ENCODE measurements at regions not wholly inside any gene's neighbourhood (a gene's known extent, or its start where the extent isn't known, plus 50 kb on each side); places are given as distances from the start of the nearest gene placed in this dataset.

- DNase-seq = no peak
Measured at GRCh38 chr14:101233808-101234207, 327.5 kb upstream of the DIO3 start.

GRCh38 chr14:101234244-101234937, 326.9 kb upstream of the DIO3 start:
- DNase-seq = no peak

- no peak for DNase-seq
Measured at GRCh38 chr14:101234999-101235334, 326.3 kb upstream of the DIO3 start.

GRCh38 chr14:101235335-101236103, 325.8 kb upstream of the DIO3 start:
- no peak for DNase-seq

GRCh38 chr14:101236496-101237251, 324.6 kb upstream of the DIO3 start:
- DNase-seq = no peak

- DNase-seq = no peak
Measured at GRCh38 chr14:101237252-101237616, 324.1 kb upstream of the DIO3 start.

DNA sequence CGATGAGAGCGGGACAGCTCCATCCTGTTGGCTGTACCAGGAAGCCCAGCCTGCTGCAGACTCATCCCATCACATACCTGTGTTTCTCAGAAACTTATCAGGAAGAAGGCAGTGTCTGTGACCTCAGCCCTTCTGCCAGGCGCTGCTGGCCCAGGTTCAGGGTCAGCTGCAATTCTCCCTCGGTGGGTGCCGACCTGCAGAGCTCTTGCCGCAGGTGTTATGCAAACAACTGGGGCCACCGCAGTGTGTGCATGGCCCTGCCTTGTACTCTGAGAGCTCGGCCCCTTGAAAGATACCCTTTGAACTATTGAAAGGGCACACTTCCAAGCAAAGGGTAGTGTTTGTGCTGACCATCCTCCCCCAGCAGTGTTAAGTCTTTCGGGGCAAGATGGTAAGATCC, 322.2 kb upstream of the DIO3 start:
- DNase-seq = no peak

DNA sequence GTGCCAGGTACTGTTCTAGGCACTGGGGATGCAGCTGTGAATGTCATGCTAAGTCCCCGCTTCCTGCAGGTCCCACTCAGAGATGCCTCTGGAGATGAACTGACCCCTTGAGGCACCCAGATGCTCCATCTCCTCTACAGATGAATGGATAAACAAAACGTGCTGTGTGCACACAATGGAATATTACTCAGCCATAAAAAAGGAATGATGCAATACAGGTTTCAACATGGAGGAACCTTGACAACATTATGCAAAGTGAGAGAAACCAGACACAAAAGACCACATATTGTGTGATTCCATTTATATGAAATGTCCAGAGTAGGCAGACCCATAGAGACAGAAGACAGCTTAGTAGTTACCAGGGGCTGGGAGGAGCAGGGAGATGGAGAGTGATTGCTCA, 320.1 kb upstream of the DIO3 start:
- no peak for DNase-seq

GRCh38 chr14:101241807-101242278, 319.5 kb upstream of the DIO3 start:
- no peak for DNase-seq

GRCh38 chr14:101242442-101243385, 318.6 kb upstream of the DIO3 start:
- DNase-seq = no peak

- DNase-seq = no peak
Measured at GRCh38 chr14:101243587-101244338, 317.5 kb upstream of the DIO3 start.

GRCh38 chr14:101246894-101247841, 314.1 kb upstream of the DIO3 start:
- no peak for DNase-seq

- DNase-seq = no peak
Measured at GRCh38 chr14:101247842-101248725, 313.2 kb upstream of the DIO3 start.

- no peak for DNase-seq
Measured at GRCh38 chr14:101248840-101249675, 312.2 kb upstream of the DIO3 start.

- DNase-seq = no peak
Measured at GRCh38 chr14:101249676-101250036, 311.6 kb upstream of the DIO3 start.

DNA sequence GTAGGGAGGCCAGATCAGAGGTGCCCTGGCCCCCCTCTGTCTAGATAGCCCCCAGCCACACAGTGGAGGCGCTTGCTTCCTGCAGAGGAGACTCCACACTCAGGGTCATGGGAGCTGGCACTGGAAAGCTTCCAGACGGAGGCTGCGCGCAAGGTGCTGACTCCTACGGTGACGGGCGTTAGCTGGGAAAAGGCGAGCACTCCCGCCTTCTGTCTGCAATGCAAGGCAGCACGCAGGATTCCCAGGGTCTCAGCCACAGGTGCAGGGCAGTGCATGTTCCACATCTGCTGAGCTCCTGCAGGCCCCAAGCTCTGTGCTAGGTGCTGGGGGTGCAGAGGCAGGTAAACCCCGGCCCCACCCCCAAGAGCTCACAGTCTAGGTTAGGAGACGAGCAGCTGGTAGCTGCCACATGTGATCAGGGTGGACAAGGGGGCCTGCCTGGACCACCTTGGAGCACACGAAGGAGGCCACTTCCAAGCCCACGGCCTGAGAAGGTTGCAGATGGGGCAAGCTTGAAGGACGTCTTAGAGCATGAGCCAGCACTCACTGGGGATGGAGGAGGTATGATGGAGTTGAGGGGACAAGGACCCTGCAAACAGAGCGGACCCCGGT, 310.9 kb upstream of the DIO3 start:
- no peak for DNase-seq

DNA sequence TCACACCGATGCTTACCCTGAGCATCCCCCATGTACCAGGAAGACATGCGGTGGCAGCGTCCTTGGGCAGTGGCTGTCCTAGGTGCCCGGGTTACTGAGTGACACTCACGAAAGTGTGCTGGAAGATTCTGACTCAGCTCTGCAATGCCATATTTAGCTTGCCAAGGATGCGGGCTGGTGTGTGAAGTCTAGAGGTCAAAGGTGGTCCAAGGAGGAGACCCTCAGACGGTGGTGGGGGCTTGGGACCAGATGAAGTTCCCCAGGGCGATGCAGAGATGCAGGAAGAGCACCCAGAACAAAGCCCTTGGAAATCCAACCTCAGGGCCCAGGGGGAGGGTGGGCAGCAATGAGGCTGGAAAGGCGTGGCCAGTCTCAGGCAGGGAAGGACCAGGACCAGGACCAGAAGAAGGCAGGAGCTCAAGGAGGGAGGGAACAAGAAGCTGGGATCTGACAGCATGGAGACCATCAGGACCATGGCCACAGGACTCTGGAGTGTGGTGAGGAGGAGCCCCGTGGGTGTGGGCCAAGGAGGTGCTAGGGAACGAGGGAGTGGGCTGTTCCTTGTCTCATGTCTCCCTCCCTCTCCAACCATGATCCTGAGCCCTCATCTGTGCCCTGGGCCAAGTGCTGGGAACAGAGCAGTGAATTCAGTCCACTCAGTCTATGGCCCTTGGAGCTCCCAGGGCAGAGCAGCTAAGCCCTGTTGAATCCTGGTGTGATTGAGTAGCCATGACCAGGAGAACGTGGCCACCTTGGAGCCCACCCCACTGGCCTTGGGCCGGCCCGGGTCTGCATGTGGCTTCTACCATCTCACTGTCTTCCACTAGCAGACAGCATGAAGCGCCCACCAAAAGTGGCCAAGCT, 310.1 kb upstream of the DIO3 start:
- no peak for DNase-seq
